NOMO-1 treated with dmso at 0.1 percent for 144 hours (cell line): ENCODE measurements at regions not wholly inside any gene's neighbourhood (a gene's known extent, or its start where the extent isn't known, plus 50 kb on each side); places are given as distances from the start of the nearest gene placed in this dataset.

Source experiments
- DNase-seq: peaks from one replicate; lab custom pipeline; 2025; ENCODE audit not compliant: unreplicated experiment; lab: John Stamatoyannopoulos, UW

DNA sequence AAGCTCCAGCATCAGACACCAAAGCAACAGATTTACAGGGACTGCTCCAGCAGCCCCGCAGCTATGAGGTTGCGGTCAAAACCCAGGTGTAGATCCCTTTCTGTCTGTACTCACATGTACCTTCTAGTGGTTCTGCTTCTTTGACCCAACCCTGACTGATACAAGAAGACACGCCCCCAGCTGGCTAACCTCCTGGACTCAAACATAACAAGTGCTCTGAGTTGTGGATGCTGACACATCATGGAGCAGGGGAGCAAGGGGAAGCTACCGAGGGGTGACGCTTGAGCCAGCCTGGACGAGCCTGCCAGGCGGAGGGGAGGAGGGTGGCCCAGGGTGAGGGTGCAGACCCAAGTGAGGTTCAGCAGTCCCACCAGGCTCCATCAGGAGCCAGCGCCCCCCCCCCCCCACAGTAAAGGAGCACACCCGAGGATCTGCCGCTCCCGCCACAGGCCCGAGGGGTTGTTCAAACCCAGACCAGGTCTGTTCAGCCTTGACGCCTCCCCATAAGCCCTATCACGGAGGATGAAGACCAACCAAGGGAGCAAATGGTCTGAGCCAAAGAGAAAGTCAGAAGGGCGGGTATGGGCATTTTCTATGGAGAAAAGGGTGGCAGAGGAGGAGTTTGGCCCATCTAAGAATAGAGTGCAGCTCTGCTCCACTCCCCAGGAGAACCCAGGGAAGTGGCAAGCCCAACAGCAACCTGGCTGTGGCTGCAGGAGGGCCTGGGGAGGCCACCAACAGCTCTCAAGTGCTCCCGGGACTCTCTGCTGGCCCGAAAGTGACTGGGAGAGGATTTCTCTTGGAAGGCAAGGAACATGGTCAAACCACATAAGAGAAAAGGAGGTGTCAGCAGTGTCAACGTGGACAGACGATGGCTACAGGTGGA is 229.4 kb downstream of the BCL11B start:
- no peak for DNase-seq

DNA sequence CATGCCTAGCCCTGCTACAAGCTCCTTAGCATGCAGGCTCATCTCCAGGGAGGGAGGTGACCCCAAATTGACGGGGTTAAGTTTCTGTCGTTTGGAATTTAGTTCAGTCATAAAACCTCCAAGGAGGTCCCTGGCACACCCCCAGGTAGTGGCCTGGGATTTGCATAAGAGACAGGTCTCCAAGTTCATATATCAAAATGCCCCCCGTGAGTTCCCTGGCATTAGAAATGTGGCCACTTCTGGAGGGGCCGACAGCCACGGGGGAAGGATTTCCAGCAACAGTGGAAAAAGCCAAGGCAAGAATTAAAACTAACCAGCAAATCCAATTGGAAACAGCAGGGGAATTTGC is 228.8 kb downstream of the BCL11B start:
- no peak for DNase-seq

DNA sequence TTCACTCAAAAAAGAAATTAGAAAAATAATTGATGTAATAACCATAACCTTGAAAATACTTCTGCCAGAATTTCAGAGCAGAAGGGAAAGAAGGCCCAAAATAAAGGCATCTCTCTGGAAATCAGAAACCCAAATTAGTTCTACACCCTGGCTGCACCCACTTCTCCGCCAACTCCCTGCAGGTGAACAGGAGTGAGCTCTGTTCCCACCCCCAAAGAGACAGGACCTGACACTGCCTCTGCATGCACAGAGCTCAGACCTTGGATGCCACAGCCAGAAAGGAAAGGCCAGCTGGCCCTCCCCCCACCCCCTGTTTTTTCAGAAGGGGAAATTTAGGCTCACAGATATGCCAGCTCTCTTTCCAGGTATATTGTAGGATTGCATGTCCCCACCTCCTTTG is 228.2 kb downstream of the BCL11B start:
- no peak for DNase-seq

DNA sequence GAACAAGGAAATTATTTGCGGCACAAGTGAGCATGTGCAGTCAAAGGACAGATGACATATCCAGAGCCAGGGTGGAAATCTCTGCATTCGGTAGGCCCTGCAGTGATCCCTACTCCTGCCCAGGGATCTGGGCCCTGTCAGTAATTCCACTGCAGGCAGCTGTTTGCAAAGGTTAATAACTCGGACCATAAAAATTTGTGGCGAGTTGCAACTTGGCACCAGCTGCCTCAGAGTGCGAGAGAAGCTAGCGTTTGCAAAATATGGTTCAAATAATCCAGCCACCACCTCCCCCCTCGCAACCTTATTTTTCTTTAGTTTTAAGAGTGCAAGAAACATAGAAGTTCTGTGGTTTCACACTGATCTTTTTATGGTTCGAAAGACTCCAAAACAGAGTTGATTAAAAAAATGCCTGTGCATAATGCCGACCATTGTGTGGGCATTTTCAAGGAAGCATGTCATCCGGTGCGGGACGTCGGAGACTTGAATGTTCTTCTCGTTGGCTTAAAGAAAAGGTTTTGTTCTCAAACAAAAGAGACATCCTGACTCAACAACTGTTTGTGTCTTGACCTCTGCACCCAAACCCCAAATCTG is 224.5 kb downstream of the BCL11B start:
- DNase-seq = no peak

DNA sequence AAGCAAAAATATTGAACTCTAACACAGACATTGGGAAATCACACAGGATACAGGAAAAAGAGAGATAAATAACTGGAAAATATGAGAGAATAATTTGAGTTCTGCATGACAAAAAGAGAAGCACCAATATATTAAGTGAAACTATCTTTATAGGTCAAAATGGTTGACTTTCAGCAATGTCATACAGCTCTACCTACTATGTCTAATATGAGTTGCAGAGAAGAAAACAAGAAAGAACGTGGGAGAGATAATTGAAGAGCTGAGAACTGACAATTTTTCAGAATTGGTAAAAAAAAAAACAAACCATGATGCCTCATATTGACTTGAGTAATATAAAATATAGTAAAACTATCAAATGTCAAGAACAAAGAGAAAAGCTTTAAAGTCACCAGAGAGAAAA is 221.7 kb downstream of the BCL11B start:
- DNase-seq = no peak

DNA sequence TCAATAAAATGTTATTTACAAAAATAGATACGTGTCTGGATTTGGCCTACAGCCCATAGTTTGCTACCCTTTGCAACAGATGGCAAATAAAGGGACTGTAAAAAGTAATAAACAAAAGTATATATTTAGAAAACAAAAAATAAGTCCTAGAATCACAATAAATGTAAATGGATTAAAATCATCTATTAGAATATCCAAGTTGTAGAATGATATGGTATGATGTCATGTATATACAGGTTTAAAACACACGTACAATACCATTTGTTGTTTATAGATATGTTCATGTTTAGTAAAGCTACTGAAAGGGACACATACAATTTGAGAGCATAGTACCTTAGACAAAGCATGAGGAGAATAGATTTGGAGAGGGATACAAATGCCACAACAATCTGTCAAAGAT is 219.5 kb downstream of the BCL11B start:
- no peak for DNase-seq

DNA sequence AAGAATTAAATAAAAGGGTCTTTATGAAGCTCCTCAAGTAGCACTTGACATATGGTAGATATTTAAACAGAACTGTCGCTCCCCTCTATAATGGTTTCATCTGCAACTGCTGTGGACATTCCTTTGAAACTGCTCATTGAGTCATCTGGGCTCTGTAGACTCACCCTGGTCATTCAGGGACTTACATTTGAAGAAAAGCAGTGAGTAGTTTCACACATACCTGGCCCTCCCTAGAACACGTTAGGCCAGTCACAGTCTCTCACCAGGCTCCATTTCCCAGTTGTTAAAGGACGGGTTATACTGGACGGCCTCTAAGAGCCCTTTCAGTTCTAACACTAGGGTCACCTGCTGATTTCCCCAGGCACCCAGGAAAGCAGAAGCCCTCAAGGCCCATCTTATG is 217.0 kb downstream of the BCL11B start:
- DNase-seq = no peak

DNA sequence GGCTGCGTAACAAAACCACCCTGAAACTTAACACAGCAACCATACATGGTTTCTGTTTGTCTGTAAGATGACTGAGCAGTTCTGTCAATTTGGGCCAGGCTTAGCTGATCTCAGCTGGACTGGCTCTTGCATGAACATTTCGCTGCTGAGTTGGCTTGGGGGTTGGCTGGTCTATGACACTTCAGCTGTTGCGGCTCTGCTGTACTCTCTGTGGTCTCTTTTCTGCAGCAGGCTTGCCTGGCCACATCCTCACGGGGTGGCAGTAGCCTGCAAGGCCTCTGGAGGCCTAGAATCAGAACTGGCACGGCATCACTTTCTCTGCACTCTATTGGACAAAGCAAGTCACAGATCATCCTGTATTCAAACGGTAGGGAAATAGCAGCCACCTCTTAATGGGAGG is 216.2 kb downstream of the BCL11B start:
- no peak for DNase-seq

DNA sequence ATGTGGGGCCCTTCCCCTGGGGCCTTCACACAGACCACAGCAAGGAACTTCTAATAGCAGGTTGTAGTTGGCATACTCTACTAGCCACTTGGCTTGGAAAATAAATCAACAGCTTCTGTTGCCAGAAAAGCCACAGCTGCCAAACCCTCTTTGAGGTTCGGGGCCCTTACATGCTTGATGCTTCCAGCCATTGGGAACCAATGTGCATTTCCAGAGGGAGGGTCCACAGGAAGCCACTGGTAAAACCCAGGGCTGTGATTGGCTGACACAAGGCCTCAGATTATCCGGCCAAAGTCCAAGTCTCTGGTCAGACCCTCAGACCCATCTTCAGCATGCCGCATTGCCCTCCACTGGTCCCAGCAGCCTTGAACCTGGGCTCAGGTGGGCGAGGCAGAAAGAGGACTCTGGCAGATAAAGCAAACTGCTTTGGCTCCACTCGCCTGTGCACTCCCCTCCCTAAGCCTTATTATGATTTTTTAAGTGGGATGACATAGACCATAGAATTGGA is 214.4 kb downstream of the BCL11B start:
- no peak for DNase-seq

DNA sequence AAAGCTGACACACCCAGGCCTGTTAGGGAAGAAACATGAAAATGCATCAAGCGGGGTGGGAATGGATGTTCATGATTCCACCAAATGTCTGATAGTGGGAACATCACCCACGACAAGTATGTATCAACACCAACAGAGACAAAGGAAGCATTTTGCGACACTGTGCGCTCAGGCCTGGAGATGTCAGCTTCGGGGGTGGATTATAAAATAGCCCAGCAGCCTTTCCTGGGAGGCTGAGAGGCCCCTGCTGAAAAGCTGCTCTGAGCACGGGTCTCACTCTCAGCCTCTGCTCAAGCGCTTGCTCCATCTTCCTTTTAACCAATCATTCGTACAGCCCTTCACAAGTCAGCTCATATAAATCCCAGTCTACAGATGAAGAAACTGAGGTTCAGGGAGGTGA is 213.5 kb downstream of the BCL11B start:
- DNase-seq = no peak

DNA sequence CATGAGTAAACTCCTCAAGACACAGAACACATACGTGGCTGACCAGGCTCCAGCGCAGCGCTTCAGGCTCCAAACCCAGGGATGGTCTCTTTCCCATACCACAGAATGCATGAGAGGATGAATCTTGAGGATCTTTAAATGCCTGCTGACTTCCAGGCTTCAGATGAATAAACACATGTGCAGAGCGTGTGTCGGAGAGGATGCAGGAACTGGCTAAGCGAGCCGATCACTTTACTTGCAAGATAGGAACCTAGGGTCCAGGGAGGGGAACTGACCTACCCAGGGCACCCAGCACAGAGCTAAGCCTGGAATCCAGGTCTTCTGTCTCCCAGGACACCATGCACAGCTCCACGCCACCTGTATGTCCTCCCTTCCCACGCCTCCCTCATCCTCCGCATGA is 209.8 kb downstream of the BCL11B start:
- DNase-seq = no peak

DNA sequence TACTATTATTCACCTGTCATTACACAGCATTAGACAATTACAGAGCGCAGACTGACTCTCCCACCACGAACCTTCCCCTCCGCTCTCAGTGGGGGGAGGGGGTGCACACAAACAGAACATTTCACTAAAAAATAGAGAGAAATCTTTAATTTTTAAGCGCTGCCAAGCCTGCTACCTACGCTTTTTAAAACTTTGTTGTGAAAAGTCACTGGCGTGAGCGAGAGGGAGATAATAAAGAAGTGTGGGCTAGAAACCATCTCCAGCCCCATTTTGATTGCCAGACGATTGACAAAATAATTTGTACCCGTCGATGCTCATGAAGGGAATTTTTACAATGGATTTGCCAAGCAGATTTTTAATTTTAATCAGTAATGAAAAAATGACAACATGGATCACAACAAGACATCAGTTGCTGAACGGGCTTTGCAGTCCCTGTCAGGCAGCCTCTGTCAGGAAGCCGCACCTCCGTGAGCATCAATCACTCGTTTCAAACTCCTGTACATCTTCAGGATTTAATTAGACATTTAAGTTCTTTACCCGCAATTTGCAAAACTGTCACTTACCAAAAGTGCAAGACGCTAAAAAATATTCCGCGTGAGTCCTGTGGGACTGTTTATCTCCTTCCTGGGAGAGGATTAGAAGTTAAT is 209.1 kb downstream of the BCL11B start:
- no peak for DNase-seq

DNA sequence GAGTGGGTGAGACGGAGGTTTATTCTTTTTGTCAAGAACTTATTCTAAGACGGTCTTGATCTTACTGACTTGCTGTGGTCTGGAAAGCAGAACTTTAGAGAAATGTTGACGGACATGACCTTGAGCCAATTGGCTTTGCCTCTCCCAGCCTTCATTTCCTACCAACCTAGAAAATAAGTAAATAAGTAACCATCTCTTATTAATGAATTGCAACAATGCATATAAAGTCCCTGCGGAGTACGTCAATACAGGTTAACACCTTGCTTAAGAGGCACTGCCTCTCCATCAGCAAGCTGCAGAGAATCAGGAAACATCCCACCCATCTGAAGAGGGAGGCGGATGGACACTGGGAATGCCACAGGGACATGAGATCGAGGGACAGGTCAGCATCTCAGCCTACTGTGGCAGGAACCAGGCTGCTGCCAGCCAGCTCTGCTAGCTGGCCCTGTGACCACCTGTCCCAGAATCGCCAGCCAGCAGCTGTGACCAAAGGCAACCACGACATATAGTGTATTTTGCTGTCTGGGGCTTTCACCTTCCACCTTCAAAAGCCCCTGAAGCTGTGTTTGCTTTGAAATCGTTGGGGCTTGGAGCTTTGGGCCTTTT is 208.3 kb downstream of the BCL11B start:
- DNase-seq = no peak

DNA sequence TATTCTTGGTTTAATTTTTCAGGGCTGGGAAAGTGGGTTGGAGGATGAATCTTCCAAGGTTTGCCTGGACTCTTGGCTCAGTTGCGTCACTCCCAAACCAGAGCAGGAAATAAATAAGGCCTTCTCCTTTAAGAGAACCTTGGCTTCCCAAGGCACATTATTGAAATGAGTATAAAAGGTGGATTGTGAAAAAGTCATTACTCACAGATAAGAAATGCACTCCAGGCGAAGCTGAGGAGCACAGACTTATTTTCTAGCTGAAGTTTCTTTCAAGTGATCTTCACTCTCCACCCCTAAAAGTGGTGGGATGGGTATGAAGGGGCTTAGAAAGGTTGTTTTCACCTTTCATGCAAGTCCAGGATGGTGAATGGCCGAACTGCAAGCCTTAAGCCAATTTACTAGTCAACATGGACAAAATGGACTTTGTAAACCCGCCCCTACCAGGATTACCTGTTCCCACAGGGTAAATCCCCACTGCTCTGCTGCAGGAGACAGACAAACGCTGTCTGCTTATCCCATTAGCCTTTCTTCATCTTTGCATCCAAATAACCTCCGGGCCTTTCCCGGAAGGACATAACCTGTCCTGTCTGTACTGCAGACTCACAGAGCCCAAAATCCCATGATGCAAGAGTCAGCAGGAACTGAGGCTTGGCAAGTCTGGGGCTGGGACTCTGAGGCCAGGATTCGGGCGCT is 207.6 kb downstream of the BCL11B start:
- DNase-seq = no peak

DNA sequence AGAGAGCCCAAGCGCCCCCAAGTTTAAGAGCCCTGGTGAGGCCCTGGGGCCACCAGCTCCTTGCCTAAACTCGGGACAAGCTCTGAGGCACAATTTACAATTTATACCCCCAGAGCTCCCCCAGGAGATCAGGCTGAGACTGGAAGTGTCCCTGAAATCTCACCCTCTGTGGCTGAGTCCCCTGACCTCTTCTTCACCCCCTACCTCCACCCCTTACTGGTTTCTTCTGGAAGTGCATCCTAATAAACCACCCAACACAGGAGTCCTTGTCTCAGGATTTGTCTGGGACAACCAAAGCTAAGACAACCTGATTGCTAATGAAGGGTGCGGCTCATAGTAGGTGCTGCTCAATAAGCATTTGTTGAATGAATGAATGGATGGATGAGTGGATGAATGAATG is 206.4 kb downstream of the BCL11B start:
- DNase-seq = no peak

DNA sequence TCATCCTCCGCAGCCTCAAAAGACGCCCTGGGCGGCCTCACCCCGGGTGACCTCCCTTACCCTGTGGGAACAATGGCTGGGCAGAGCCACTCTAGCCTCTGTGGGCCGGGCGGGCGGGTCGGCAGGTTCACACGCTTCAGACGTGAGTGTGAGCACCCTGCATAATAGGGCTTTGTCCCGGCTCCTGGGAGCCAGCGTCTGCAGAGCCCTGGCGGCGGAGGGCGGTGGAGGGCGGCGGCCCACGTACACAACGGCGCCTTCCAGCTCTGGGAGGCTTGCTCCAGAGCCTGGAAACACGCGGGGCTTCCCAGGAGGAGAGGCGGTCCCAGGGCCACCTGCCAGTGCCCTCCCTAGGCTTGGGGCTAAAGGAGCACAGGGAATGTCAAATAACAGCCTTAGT is 205.6 kb downstream of the BCL11B start:
- no peak for DNase-seq

DNA sequence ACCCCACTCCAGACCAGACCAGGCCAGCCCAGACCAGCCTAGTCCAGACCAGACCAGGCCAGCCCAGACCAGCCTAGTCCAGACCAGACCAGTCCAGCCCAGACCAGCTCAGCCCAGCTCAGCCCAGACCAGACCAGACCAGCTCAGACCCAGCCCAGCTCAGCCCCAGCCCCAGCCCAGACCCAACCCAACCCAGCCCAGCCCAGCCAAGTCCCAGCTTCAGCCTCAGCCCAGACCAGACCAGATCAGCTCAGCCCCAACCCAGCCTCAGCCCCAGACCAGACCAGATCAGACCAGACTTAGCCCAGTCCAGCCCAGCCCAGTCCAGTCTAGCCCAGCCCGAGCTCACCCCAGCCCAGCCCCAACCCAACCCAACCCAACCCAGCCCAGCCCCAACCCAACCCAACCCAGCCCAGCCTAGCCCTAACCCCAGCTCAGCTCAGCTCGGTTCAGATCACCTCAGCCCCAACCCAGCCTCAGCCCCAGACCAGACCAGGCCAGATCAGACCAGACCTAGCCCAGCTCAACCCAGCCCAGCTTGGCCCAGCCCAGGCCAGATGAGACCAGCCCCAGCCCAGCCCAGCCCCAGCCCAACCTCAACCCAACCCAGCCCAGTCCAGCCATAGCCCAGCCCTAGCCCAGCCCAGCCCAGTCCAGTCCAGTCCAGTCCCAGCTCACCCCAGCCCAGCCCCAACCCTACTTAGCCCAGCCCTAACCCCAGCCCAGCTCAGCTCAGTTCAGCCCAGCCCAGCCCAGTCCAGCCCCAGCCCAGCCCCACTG is 204.7 kb downstream of the BCL11B start:
- no peak for DNase-seq

DNA sequence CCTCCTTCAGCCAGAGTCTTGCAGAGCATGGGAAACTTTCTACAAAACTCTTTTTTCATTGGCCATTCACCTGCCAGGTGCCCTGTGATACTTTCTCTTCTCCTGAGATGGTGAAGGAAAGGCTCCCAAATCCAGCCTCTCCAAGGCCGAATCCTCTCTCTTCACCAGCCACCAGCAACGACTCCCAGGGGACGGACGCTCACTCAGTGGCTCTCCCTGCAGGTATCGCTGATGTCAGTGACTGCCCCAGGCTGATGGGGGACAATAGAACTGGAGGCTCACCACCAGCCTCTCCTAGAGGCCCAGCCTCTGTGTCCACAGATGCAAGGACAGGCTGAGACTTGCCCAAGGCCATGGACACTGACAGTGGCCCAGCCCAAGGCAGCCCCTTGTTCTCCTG is 204.1 kb downstream of the BCL11B start:
- no peak for DNase-seq

DNA sequence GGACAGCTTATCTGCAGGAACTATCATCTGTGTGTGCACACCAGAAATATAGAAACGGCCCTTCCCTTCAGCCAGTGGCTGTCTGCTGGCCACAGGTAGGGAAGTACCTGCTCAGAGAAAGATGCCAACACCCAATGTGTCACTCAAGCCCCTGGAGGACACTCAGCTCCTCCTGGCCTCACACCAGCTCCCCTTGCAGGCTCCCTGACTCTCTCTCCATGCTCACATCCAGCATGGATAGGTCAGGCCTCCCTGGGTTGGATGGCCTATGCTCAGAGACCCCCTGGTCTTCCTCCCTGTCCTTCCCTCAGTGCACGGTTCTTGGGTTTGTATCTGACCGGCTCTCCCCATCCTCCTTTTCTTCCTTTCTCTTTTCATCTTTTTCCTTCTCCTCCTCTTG is 202.1 kb downstream of the BCL11B start:
- DNase-seq = no peak

DNA sequence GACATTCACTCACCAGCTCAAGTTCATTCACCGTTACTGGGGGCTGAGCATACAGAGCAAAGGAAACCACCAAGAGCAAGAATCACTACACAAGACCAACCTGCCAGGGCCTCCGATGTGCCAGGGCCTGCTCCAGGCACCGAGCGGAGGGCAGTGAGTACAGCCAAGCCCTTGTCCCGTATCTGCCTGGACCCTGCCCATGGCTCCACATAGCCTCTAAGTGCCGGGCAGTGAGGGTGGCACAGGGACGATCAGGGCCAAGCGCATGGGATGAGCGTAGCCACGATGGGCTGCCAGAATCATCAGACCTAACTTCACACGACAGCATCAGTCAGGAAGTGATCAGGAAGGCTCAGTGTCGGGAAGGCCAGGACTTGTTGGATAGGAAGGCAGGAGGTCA is 199.6 kb downstream of the BCL11B start:
- DNase-seq = no peak
